SK-N-MC (cell line): ENCODE measurements at regions not wholly inside any gene's neighbourhood (a gene's known extent, or its start where the extent isn't known, plus 50 kb on each side); places are given as distances from the start of the nearest gene placed in this dataset.

Experiments used
- EZH2 ChIP-seq: fragments of 200-600 bp; sonication (generic); IDR thresholded peaks from one replicate; pipeline ENCODE4 v1.6.1; 2017; ENCODE audit warnings: antibody characterized with exemption
- FOXP2 ChIP-seq: optimal IDR thresholded peaks from 2 replicates; pipeline ENCODE3; 2011; ENCODE audit warnings: mild to moderate bottlenecking, moderate library complexity; ENCODE audit not compliant: insufficient read depth; ENCODE audit errors: extremely low read length, control extremely low read depth
- POLR2AphosphoS5 ChIP-seq: IDR thresholded peaks from 2 replicates; pipeline ENCODE4 v1.6.1; 2012; ENCODE audit warnings: mild to moderate bottlenecking, low read depth, low read length, borderline replicate concordance

DNA sequence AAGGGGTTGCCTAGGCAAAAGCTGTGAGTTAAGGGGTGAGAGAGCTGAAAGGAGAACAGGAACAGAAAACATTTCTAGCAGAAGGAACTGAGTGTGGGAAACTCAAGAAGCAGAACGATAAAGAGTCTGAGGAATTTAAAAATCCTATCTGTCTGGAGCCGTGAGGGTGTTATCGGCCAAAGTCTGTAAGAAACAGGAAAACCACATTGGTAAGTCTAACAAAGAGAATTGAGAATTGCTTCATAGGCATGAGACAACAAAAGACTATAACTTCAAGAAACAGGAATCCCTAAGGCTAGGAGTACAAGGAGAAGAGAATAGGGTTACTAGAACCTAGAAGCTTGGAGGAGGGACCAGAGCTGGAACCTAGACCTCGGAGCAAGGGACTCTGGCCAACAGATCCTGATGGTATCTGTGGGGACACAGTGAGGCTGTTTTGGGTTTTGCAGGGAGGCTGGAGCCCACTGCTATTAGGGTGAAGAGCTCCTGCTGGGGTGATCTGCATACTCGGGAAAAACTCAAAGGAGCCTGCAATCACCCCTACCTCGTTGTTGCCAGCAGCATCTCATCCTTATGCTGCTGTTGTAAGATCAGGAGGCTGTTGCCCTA, 175.6 kb downstream of the FBXO8 start:
- no peak for TF ChIP-seq EZH2
- TF ChIP-seq POLR2AphosphoS5, result no peak
- TF ChIP-seq FOXP2, result no peak
